Prostate gland (tissue), 2 donors: ENCODE measurements at regions not wholly inside any gene's neighbourhood (a gene's known extent, or its start where the extent isn't known, plus 50 kb on each side); places are given as distances from the start of the nearest gene placed in this dataset.

Source experiments
- POLR2A ChIP-seq: fragments of 450-650 bp; IDR thresholded peaks from one replicate; pipeline ENCODE4 v1.6.1; 2016; ENCODE audit warnings: antibody characterized with exemption, mild to moderate bottlenecking
- POLR2AphosphoS5 ChIP-seq: sonication (generic); formaldehyde crosslinking; IDR thresholded peaks from one replicate; pipeline ENCODE4 v1.6.1; 2017; ENCODE audit warnings: antibody characterized with exemption
- TF ChIP-seq, protein P1 (sequence below), 4 experiments: fragments of 200-600 bp in 2 of 4; fragments of 450-650 bp in 2 of 4; sonication (generic) in 2 of 4; IDR thresholded peaks; 1 replicate in 3 of 4; 2 replicates in 1 of 4; pipeline ENCODE4 v1.5.1; 2016 to 2019; ENCODE audit warnings: antibody characterized with exemption in 4 of 4, mild to moderate bottlenecking in 2 of 4, moderate library complexity in 2 of 4

DNA sequence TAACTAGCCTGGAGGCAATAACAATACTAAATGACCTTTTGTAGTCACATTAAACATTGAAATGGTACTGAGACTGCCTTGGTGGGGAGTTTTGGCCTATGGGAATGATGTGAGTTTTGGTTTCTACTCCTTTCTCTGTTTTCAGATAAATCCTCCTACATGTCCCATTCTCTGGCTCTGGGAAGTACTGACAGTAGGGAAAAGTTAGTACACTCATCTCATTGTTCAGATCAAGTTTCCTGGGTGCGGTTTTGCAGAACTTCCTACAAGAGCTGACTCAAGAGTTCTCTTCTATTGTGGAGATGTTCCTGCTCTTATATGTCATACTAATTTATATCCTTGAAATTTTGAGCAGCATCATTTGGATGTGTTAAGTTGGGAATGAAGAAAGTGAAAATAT lies 74.2 kb upstream of the MACF1 start:
- no peak for TF ChIP-seq POLR2A
- TF ChIP-seq, protein P1, sequence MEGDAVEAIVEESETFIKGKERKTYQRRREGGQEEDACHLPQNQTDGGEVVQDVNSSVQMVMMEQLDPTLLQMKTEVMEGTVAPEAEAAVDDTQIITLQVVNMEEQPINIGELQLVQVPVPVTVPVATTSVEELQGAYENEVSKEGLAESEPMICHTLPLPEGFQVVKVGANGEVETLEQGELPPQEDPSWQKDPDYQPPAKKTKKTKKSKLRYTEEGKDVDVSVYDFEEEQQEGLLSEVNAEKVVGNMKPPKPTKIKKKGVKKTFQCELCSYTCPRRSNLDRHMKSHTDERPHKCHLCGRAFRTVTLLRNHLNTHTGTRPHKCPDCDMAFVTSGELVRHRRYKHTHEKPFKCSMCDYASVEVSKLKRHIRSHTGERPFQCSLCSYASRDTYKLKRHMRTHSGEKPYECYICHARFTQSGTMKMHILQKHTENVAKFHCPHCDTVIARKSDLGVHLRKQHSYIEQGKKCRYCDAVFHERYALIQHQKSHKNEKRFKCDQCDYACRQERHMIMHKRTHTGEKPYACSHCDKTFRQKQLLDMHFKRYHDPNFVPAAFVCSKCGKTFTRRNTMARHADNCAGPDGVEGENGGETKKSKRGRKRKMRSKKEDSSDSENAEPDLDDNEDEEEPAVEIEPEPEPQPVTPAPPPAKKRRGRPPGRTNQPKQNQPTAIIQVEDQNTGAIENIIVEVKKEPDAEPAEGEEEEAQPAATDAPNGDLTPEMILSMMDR (IDR thresholded peaks at IDR 0.05), result no peak
- peak; percentile 20 for TF ChIP-seq POLR2AphosphoS5
